HG03025 (cell line): ENCODE measurements at regions not wholly inside any gene's neighbourhood (a gene's known extent, or its start where the extent isn't known, plus 50 kb on each side); places are given as distances from the start of the nearest gene placed in this dataset.

Source experiments
- ATAC-seq: cut with Tn5 transposase; IDR thresholded peaks from one replicate; pipeline ENCODE4 v1.9.1; 2021; ENCODE audit warnings: mild to moderate bottlenecking, moderate library complexity; ENCODE audit not compliant: unreplicated experiment, low FRiP score

DNA sequence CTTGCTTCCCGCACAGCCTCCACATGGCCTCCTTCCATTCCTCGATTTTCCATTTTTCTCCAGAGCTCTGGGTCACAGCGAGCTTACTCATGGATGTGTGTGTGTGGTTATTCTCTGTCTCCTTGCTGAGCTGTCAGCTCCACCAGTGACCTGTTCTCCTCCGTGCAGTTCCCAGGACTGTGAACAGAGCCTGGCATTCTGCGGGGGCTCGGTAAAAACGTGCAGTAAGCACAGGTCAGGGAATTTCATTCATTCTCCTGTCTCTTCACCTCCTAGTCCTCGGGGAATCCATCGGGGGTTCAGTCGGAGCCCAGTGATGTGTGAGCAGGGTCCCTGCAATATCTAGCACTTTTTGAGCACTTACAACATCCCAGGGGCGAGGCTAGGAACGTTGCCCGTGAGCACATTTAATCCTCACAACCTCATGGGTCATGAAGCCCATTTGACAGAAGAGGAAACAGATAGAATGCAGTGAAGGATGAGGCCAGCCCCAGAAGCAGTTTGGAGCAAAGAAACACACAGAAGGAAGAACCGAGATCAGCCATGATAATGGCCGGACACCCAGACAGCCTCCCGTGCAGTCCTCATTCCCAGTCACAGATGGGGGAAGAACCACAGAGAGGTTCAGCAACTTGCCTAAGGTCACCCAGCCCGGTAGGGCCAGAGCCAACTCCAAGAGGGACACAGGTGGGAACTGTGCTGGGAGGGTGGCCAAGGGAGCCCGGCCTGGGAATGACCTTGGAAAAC, 183.2 kb upstream of the GSE1 start:
- ATAC-seq, result no peak

DNA sequence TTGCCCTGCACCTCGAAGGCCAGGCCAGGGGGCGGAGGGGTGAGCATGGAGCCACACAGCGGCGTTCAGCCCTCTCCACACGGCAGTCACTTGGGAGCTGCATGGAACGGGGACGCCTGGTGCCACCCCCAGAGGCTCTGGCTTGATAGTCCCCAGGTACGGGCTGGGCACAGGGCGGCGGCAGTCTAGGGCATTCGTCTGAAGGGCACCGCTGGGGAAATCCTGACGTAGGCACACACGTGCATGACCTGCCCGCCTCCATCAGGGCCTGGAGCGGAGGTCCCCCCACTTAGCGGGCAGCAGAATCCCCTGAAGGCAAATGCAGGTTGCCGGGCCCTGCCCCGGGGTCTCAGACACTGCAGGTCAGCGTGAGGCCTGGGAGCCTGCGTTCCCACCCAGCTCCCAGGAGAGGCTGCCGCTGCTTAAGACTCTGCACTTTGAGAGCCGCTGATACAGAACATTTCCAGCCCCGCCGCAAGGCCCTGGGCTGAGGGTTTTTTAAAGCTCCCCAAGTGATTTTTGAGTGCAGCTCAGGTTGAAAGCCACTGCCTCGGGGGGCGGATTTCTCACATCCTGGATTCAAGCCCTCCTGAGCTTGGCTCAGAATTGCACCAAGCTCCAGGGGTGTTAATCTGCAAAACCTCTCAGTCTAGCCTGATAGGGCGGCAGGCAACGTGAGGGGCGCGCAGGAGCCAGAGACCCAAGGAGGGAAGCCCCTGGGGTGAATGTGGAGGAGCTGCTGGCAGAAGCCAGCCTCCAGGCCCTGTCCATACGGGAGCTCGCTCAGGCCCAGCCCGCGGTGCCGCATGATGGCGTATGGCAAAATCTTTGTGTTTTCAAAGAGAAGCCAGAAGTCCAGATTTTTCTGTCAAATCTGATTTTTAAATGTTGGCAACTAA, 182.3 kb upstream of the GSE1 start:
- ATAC-seq, result no peak

DNA sequence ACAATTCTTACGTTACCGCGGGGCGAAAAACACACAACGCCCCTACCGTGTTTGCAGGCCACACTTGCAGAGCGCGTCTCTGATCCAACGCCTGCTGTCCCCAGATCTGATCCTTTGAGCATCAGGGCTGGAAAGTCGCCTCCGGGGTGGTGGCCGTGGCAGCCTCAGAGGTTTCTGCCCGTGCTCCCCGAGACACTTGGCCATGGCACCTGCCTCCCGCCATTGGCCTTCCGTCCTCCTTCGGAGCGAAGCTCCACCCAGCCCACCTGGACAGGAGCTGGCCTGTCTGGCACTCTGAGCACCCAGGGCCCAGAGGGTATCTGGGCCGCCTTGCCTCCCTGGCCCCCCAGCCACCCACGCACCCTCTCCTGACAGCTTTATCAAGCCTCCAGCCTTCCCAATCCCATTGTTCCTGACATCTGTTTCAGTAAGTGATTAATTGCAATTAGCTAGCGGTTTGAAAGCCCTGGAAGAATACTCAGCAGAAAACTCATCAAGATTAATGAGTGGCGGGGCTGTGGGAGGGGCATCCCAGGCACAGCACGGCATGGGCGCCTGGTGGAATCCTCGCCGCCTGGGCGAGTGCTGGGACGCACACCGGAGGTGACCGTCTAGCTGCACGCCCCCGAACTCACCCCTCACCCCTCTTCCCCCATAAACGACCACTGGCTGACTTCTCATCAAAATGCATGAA, 181.5 kb upstream of the GSE1 start:
- no peak for ATAC-seq

DNA sequence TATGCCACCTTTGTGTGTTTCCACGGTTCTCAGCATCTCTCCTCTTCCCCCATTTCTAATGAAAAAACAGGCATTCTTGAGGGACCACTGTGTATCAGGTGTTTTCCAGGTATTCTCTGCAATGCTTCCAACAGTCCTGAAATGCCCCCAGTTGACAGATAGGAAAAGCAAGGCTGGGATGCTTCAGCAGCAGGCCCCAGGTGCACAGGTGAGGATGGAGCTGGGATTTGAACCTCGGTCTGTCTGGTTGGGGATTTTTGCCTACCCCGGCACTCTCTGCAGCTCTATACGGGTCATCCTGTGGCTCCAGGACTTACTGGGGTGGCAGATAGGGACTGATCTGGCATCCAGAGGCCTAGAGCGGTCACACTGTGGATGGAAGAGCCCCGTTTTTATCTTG, 180.5 kb upstream of the GSE1 start:
- ATAC-seq, result no peak

DNA sequence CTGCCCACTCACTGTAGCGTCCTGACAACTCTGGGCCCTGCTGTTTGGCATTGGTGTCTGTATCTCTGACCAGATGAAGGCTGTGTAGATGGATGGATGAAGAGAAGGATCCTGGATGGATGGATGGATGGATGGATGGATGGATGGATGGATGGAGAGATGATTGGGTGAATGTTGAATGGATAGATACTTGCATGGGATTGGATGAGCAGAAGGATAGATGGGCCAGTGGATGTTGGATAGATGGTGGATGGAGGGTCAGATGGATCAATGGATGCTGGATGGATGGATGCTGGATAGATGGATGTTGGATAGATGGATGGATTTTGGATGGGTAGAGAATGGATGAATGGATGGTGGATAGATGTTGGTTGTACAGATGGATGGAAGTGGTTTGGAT, 179.6 kb upstream of the GSE1 start:
- ATAC-seq, result no peak

DNA sequence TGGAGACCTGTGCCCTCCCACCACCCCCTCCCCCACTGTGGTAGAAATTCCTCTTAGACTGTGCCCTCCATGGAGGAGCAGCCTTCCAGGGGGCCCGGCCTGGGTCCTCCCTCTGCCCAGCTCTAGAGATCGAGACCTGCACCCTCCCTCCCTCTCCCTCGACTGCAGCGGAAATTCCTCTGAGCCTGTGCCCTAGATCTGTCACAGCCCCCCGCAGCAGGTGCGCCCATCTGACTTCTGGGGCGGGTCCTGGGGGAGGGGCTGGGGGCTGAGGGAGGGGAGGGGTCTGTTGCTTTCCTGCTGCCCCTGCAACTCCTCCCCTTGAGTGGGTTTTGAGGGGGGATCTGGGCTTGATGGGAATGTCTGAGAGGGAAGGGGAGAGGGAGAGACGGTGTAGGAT, 177.8 kb upstream of the GSE1 start:
- no peak for ATAC-seq

DNA sequence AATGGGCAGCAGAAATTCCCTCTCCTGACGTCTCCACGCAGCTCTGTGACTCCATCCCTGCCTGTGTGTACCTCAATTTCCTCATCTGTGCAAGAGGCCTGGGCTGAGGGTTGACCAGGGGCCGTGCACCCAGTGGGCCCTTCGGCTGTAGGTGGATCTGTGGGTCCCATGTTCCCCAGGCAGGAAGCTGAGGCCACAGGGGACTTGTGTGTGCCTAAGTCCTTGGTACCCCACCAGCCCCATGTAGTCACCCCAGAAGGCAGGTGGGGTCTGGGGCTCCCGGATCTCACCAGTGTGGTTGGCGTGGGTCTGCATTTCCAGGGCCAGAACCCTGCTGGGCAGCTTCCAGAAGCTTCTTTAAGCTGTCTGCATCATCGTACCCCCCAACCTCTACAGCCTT, 177.4 kb upstream of the GSE1 start:
- ATAC-seq, result no peak

DNA sequence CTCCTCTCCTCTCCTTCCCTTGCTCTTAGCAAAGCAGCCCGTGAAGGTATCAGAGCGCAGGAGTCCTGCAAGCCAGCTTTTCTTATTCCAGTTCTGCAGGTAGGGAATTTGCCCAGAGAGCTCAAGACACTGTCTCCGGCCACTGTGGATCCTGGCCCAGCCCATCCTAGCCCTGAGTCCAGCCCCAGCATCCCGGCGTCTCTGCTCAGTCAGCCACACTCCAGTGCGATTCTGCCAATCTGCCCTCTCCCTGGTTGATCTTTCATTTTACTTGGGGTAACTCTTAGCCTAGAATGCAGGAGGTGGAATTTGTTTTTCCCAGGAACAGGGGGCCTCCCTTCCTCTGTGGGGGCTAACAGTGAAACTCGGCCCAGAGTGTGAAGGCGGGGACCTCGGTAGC, 176.9 kb upstream of the GSE1 start:
- no peak for ATAC-seq

DNA sequence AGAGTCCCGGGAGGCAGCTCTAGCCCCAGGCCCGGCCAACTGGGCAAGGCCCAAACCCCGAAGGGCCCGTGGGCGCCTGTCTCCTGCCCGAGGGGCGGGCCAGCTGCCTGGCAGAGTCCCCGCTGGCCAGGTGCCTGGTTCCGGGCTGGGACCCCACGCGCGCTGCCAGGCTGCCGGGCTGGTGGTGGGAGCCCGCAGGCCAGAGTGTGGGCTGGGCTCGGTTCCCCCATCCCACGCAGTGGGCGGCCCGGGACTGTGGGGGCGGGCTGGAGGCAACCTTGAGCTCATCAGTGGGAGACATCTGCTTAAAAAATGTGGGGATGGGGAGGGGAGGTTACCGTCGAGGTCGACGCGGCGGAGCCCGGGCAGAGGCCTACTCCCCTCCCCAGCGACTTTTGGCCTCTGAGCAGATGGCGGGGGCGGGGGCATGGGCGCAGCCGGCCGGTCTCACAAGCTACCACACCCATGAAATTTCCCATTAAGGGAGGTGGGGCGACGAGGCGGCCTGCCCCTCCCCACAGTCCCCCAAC, 176.4 kb upstream of the GSE1 start:
- no peak for ATAC-seq

DNA sequence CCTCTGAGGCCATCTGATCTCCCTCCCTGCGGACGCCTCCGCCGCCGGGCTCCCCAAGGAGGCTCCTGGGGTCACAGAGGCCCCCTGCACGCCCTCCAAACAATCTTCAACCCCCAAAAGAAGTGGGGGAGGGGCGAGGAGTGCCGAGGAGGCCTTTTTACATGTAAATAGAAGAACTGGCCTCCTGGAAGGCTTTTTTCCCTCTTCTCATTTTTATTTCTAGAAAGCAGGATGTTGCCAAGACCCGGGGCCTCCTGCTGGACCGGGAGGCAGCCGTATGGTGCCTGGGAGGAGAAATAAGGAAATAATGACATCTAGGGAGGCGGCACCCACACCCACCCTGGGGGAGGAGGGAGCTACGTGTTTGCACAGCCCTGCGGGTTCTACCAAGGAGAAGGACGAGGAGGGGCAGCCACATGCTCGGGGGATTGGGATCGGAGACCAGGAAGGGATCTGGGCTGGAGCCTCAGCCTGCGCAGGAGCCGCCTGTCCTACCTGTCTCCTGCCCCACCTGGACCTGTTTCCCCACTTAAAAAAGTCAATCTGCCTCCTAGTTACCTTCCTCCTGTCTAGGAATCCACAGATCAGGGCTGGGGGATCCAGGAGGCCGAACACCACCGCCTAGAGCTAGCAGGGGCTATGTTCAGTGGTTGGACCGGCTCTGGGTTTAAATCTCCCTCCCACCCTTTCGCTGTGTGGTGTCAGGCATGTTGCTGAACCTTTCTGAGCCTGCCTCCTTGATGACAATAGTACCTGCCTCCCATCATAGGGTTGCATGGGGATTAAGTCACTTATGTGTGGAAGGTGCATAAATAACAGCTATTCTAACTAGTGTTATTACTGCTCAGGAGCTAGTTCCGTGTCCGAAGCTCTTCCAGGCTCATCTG, 175.7 kb upstream of the GSE1 start:
- no peak for ATAC-seq

DNA sequence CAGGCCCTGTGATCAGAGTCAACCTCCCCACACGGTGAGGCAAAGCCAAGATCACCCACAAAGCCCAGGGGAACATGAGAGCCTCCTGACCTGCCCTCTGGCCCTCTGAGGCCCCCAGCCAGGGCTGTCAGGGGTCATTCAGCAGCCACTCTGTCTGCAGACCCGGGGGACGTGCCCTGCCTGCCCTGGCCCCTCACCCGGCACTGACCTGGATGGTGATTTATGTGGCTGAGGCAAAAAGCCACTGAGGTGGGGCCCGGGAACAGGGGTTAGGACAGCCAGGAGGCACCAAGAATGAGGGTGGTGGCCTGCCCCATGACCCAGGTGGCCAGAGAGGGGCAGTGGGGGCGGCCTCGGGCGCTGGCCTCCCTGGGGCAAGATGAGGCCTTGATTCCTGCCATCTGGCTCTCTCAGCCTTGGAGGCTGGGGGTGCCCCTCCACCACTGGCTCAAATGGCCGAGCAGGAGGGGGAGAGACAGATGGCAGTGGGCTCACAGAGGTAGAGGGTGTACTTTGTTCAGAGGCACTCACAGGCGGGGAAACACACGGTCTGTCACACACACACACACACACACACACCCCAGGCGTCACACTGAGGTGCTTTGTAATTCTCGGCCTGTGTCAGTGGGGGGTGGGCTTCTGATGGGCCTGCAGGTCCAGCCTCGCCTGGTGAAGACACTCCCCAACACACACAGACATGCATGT, 174.0 kb upstream of the GSE1 start:
- no peak for ATAC-seq

DNA sequence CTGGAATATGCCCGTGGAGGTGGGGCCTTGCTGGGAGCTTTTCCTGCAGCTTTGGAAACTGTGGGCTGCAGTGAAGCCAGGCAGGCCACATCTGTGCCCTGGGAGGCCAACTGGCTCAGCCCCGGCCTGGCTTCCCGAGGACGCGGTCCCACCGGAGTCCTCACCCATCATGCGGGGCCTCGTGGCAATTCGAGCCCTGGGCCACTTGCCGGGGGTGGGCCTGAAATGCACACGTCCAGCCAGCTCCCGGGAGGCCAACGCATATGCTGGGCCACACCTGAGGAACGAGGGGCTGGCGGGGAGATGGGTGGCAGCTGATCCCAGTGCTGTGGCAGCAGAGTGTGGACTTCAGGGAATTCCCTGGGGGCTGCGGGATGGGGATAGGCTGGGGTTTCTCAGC, 172.4 kb upstream of the GSE1 start:
- ATAC-seq, result no peak

DNA sequence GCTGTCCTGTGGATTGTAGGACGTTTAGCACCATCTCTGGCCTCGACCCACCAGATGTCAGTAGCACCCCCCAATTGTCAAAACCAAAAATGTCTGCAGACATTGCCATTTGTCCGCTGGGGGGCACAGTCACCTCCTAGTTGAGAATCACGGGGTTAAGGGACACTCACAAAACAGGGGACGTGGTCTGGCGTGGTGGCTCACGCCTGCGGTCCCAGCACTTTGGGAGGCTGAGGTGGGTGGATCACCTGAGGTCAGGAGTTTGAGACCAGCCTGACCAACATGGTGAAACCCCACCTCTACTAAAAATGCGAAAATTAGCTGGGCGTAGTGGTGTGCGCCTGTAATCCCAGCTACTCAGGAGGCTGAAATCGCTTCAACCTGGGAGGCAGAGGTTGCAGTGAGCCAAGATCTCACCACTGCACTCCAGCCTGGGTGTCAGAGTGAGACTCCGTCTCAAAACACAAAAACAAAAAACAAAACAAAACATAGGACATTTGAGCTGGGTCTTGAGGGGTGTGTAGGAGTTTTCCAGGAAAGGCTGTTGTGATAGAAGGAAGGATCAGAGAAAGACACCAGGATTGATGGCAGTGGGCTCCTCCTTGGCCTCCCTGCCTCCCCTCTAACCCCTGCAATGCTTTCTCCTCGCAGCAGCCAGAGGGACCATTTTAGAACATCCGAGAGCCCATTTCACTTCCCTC, 171.8 kb upstream of the GSE1 start:
- no peak for ATAC-seq

DNA sequence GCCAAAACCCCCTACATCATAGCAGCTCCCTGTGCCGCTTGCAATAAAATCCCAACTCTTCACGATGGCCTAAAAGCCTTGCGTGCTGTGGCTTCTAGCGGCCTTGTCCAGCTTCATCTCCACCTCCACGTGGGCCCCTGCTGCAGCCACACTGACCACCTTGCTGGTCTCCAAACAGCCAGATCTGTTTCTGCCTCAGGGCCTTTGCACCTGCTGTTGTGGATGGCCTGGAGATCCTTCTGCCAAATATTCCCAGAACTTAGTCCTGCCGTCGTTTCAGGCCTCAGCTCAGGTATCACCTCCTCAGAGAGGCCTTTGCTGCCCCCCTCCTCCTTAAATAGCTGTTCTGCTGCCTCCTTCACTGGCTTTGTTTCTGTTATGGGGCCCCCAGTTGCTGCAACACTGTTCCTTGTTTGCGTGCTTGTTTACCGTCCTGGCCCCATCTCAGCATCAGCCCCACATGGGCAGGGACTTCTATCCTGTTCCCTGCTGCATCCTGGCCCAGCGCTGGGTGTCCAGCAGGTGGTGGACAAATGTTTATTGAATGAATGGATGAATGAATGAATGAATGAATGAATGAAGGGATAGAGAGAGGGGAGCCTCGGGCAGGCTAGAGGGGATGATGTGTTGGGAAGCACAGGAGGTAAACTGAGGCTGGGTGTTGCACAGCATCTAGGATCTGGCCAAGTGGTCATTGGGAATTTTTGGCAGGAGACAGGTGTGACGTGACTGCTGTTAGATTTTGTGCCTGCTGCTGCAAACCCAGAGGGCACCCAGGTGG, 171.0 kb upstream of the GSE1 start:
- no peak for ATAC-seq

DNA sequence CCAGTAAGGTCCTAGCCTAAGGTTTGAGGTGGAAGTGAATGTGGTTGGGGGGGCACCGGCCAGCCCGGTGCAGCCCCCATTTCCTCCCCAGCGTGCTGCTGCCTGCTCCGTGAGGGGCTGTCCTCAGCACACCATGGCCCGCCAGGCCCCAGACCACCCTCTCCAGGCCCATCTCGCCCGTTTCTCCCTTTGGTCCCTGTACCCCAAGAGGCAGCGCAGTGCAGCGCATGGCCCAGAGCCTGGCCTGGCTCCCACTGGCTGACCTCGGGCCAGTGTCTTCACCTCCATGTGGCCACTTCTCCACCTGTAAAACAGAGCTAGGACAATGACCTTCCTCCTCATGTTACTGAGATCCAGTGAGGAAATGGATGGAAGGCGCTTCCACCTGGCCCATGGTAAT, 170.0 kb upstream of the GSE1 start:
- ATAC-seq, result no peak

DNA sequence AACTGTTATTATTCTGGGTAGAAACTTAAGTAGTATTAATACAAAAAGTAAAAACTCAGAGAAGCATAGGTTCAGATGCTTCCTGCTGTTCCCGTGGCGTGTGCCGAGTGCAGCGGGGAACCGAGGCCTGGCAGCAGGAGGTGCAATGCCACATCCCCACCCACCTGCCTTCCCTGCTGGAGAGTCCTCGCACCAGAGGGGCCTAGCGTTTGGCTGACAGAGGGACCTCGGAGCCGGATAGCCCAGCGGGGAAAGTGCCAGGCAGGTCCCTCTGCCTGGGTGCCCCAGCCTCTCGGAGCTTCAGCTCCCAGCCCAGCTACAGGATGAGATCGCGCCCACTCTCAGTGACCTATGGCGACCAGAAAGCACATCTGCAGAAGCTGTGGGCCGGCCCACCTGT, 169.6 kb upstream of the GSE1 start:
- ATAC-seq, result no peak

DNA sequence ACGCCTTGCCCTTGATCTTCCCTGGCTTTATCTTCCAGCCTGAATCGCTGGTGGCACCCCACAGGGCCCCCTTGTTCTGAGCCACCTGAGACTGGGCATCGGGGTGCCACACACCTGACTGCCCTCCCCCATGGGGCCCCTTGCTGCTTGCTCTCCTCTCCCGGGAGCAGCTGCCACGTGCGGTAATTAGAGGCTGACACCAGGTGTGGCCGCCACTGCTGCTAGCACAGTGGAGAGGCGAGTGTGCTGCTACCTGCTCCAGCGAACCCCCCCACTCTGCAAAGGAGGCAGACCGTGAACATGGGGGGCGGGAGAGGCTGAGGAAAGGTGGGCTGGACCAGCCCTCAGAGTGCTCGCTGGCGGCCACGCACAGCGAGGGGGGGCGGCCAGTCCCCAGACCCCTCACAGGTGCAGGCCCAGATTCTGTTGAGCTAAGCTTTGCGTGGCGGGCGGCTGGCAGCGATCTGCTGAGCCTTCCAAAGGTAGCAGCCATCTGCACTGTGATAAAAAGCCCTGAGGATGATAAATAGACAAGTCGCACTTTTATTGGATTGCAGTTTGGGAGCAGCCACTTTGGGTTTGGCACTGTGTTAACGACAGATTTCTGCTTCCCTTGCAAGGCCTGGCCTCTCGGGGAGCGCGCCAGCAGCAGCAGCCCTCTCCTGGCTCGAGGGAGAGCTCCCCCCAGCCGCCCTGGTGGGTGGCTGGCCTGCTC, 167.9 kb upstream of the GSE1 start:
- ATAC-seq, result no peak
